ENCODE measurements at regions not wholly inside any gene's neighbourhood (a gene's known extent, or its start where the extent isn't known, plus 50 kb on each side); places are given as distances from the start of the nearest gene placed in this dataset.

DNA sequence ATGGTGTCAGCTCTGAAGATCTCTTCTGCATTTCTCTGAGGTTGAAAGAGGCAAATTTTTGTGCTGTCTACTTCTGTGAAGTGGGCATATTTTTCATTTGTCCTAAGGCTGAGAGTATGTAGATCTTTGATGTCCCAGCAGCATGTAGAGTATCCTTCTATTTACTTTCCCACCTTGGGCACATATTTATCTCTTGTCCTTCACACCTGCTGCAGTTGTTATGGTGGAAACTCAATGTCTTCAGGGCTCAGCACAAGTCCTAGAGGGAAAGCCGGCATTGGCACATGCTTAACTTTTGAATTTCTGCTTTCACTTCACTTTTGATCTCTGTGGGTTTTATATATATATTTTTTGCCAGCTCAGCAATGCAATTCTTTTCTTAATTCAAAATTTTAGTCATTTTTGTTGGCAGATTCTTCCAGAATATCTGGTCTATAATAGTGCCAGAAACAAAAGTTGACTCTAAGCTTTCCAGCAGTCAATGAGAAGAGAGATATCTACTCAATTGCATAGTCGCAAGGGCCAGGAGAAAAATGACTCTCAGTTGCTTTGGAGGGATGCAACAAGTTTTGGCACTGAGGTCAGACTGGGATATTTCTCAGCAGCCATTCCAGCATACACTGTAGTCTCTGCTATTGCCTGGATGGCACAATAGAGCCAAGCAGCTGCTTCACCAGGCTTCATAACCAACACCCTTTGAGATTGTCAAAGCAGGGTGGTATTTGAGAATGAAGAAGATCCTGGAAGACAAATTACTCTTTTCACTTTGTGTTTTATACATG is 127.8 kb upstream of the FAT1 start:
- TF ChIP-seq, protein P1, sequence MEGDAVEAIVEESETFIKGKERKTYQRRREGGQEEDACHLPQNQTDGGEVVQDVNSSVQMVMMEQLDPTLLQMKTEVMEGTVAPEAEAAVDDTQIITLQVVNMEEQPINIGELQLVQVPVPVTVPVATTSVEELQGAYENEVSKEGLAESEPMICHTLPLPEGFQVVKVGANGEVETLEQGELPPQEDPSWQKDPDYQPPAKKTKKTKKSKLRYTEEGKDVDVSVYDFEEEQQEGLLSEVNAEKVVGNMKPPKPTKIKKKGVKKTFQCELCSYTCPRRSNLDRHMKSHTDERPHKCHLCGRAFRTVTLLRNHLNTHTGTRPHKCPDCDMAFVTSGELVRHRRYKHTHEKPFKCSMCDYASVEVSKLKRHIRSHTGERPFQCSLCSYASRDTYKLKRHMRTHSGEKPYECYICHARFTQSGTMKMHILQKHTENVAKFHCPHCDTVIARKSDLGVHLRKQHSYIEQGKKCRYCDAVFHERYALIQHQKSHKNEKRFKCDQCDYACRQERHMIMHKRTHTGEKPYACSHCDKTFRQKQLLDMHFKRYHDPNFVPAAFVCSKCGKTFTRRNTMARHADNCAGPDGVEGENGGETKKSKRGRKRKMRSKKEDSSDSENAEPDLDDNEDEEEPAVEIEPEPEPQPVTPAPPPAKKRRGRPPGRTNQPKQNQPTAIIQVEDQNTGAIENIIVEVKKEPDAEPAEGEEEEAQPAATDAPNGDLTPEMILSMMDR (IDR thresholded peaks at IDR 0.05), result no peak
- TF ChIP-seq POLR2A (IDR thresholded peaks at IDR 0.05), result no peak
